ENCODE measurements at regions not wholly inside any gene's neighbourhood (a gene's known extent, or its start where the extent isn't known, plus 50 kb on each side); places are given as distances from the start of the nearest gene placed in this dataset.

DNA sequence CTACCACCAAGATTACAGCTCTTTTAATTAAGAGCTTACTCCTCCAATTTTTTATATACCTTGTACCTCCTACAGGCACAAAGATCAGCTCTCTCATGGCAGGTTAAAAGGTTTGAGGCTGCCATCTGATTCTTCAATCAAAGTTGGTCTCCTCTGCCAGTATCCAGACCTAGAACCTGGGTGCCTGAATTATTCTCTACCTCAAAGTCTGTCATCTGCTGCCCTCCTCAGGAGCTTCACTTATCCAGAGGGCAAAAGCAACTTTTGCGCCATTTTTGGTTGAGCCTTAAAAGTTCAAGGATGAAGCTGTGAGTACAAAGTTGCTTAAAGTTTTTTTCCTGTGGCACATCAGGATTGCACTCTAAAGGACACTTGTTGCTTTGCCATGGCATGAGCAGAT, 343.7 kb upstream of the PPP1R2C start:
- TF ChIP-seq ZNF274 (IDR thresholded peaks at IDR 0.05; ENCODE audit: low read depth, low read length) (no peak), SUZ12 (IDR thresholded peaks at IDR 0.05; ENCODE audit: extremely low read depth, insufficient read depth, insufficient read length) (no peak), YY1 (IDR thresholded peaks at IDR 0.05; ENCODE audit: insufficient read depth, insufficient read length) (no peak)

All from NT2/D1 (cell line).